GM21390 (cell line): ENCODE measurements at regions not wholly inside any gene's neighbourhood (a gene's known extent, or its start where the extent isn't known, plus 50 kb on each side); places are given as distances from the start of the nearest gene placed in this dataset.

Source experiments
- ATAC-seq: cut with Tn5 transposase; IDR thresholded peaks from one replicate; pipeline ENCODE4 v1.9.1; 2021; ENCODE audit not compliant: unreplicated experiment

DNA sequence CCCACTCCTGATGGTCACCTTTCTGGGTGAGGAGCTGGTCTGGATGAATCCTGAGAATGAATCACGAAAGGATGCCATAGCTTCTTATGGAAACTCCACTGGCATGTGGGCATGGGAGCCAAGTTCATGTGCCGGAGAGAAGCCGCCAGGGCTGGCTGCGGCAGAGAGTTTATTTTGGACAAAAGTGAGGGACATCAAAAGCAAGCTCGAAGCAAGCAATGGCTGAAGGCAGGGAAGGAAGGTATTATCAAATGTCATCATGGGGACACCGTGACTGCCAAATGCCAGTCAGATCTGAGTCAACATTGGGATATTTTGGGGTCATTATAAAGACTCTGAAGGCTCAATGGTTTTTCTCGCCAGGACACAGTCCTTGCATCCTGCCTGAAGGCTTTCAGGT is 249.1 kb downstream of the QKI start:
- no peak for ATAC-seq

DNA sequence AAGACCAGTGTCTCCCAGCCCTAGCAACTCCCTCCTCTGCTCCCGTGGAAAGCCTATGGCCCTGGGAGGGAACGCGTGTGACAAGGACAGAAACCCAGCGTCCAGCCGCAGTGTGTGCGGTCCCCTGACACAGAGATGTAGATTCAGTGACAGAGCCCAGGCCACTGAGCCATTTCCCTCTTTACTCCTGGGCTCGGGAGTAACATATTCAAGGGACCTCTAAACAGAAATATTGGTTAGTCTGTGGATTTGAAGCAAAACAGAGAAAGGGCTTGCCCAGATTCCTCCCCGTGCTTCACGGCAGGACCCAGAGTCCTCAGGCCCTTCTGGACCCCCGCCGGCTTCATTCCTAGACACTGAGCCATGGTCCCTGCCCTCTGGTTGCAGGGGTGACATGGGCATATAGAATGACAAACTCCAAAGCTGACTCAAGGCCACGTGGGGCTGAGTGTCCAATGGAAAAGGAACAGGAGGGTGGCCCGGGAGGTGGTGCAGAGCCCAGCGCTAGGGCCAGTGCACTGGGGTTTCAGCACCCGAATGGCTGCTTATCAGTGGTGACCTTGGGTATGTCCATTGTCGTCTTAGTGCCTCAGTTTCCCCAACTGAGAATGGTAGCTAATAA is 248.2 kb downstream of the QKI start:
- ATAC-seq, result no peak

DNA sequence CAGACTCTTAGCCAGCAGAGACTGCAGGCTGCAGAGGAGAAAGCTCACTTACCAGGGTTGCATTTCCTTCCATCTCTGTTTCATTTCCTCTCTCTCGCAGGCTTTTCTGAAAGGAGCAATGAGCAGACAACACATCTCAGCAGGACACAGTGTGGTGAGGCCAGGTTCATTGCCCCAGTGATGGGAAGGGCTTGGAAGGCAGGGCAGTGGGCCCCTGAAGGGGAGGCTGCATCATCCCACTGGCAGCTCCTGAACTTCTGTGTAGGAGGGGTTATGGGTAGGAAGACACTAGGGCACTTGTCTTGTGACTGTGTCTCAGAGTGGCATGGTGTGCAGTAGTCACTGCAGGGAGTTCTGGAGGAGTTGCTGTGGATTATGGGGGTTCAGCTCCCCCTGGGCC is 246.8 kb downstream of the QKI start:
- ATAC-seq, result peak; percentile 99

DNA sequence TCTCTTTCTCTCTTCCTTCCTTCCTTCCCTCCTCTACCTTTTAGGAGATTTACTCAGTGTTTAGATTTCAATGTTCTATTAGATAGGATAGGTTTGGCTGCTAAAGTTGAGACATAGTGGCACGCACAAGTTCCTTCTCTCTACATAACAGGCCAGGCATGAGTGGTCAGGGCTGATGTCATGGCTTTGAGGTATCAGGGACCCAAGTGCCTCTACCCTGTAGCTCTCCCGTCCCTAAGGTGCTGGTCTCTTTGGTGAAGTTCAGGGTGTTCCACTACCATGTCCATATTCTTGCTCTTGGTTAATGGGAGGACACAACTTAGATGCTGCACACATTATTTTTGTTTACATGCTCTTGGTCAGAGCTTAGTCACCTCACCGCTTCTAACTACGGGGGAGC is 245.3 kb downstream of the QKI start:
- no peak for ATAC-seq

DNA sequence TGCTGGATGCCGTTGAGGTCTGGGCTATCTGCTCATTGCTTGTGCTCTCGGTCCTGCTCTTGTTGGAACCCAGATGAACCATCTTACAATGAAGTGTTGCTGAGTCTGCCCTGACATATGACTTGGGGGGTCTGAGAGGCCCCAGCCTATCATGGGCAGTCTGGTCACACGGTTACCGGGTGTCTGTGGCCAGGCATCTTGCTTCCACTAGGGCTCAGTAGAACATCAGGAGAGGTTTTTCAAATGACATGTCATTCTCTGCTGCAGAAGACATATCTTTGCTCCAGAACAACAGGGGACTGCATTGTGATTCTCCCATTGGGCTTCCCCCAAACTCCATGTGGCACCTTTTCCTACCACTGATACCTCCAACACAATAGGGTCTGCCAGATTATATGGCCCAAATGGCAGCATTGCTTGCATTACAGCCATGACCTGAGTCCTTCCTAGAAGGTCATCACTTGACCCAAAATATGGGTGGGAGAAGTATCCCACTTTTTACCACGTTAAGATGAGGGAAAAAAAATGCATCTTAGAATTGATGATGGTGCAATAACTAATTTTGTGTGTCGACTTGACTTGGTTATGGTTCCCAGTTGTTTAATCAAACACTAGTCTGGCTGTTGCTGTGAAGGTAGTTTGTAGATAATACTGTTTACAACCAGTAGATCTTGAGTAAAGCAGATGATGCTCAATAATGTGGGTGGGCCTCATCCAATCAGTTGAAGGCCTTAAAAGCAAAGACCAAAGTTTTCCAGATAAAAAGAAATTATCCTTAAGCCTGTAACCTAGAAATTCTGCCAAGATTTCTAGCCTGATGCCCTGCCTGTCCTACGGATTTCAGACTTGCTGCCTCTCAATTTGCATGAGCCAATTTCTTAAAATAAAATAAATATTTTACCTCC is 241.0 kb downstream of the QKI start:
- ATAC-seq, result peak; percentile 72

DNA sequence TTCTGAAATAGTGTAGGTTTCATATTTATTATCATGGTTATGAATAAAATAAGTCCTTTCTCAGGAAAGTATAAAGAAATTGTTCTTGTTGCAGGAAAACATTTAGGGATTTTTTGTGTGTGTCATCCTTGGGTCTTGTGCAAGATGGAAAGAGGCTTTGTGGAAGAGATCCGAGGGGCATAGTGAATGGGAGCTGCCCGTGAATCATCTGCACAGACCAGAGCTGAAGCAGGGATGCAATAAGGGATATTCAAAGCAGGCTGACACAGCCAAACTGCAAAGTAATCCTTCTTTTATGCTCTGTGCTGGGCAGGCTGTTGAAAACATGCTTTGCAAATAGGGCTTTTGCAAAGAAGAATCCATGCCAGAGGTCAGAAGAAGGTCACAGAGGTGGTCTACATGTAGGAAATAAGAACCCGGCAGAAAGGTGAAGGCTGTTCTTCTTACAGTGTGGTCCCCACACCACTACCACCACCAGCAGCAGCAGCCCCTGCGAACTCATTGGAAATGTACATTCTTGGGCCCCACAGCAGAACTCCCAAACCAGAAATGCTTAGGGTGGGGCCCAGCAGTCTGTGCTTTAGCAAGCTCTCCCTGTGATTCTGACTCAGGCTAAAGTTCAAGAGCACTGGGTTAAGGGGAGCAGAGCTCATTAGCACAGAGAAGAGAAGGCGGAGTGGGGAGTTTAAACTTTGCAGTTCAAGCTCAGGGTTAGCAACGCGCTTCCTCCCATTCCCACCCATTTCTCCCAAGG is 237.6 kb downstream of the QKI start:
- ATAC-seq, result no peak

DNA sequence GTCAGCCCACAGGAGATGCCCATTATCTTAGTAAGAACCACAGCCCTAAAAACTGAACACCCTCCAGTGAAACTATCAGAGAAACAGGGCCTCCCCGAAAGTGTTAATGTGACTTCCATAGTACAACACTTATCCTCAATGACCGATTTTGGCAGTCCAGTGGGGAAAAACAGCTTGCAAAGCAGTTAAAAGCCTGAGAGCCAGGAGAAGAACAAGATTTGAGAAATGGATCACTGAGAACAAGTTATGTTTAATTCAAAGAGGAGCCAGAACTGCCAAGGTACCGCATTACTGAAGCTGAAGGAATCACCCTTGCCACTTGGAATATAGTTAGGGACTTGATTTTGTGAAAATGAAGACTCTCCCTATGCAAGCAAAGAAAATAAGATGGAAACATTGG is 236.9 kb downstream of the QKI start:
- ATAC-seq, result no peak

DNA sequence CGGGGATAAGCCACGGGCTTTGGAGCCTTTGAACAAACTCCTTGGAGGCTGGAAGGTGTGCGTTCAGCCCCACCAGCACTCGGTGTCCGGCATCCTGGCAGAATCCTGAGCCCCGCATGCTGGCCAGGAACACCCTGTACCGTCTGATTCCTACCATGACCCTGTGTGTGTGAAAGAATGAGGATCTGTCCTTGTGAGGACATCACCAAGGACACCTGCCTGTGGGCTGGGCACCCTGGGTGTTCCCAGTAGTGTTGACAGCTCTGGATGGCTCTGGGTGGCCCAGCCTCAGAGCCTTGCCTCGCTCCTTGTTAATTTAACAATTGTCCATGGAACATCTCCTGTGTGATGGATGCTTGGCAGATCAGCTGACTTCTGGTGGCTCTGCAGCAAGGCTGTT is 234.3 kb downstream of the QKI start:
- ATAC-seq, result no peak

DNA sequence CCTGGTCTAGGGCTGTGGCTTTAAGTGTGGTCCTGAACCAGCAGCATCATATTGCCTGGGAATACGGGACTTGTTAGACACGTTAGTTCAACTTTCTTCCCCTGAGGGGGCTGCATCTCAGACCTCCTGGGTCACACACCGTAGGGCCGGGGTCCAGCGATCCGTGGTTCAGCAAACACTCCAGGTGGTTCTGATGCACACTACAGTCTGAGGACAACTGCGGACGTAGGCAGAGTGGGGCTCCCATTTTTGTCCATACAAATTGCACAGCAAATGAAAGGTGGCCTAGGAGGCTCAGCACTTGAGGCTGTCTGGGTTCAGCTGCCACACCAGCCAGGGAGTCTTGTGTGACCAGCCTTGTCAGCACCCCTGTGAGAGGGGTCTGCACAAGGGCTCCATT is 233.1 kb downstream of the QKI start:
- no peak for ATAC-seq

DNA sequence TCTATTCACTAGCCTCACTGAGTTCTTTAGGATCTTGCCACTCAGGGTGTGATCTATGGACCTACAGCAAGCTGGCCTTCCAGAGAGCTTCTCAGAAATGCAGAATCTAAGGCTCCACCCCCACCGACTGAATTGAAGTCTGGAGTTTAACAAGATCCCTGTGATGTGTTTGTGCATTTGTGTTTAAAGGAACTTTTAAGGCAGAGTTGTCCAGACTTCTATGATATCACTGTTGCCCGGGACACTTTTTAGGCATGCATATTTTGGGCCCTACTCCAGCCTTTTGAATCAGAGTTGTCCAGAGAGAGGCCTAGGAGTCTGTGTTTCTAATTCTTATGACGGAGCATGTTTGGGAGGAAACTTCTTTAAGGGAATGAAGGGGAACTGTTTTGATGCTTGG is 232.3 kb downstream of the QKI start:
- no peak for ATAC-seq

DNA sequence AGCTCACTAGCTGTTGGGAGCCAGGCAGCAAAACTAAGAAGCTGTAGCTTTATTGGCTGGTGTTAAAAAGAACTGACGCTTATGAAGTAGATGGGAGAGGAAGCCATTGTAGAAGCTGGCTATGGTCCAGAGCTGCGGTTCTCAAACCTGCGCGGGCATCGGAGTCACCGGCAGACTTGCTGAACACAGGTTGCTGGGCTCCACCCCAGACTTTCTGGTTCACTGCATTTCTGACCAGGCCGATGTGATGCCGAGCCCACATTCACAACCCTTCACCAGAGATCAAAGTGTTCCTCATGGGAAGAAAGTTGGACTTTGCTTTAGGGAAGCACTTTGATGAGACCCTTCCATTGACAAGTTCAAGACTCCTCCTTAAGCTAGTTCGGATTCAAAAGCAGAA is 231.6 kb downstream of the QKI start:
- no peak for ATAC-seq

DNA sequence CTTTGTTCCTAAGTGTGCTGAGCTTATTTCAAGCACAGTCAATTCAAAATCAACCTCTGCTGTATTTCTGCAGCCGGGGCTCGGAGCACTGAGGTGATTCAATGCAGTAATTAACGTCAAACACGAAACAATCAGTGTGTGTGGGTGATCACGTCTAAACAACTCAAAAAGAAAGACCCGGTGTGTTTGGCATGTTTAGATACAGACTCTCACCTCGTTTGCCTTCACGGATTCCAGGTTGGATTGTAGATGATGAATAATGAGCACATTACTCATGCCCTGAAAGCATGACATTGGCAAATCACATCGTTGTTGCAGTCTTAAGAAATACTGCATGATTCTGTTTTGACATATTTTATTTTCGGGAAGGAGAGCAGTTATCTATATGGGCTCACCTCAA is 231.0 kb downstream of the QKI start:
- no peak for ATAC-seq

DNA sequence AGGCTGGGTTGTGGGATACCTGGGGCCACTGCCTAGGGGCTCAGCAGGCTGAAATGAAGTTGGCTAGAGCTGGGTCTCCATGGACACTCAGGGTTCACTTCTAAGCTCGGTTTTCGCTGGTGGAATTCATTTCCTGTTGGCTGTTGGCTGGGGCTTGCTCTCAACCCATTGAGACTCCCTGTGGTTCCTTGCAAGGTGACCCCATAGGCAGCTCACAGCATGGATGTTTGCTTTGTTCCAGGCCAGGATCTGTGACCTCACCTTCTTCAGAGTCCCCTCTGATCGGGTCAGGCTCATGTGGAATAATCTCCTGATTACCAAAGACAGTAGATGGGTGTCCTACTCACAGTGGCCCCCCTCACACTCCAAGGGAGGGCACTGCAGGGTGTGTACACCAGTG is 229.3 kb downstream of the QKI start:
- ATAC-seq, result no peak

DNA sequence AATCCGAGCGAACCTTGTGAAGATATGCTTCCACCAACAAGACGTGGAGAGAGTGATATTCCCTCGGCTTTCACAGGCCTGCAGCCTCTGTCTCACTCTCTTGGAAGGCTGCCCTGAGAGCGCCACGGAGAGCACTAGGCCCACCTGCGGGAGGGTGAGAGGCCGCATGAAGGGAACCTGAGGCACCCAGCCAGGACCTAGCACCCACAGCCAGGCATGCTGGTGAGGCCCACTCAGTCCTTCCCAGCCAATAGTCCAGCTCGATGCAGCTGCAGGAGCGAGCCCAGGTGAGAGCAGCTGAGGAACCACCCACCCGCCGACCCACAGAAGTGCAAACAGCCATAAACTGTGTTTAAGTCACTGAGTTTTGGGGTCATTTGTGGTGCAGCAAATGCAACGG is 227.2 kb downstream of the QKI start:
- no peak for ATAC-seq

DNA sequence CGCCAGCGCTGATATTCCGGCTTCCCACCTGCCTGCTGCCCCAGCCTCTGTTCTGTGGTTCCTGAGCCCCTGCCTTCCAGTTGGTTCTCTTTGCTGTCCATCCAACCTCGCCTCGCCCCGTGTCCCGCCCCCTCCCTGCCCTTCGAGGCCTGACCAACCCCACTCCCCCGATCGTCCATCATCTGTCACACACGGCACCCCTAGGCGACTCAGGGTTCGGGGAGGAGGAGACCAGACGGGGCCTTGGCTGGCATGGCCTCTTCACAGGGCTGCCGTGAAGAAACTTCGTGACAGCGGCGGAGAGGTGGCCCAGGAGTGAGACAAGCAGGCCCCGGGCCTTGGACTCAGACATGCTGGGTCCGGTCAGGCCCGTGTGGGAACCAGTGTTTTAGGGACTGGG is 226.1 kb downstream of the QKI start:
- no peak for ATAC-seq

DNA sequence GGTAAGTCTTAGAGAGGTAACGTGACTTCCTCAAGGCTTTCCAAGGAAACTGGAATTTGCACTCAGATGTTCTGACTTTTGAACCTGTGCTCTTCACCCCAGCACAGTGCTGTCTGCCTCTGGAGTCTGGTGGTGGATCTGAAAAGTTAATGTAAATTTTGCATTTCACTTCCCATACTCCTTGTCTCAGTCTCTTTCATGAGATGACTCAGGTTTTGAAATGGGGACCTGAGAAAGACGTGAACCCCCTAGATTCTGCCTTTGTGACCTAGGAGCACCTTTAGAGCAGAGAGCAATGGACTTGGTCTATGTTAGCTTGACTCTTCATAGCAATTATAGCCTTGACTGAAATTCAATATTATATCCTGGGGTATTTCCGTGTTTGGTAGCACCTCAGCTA is 223.0 kb downstream of the QKI start:
- ATAC-seq, result peak; percentile 94

DNA sequence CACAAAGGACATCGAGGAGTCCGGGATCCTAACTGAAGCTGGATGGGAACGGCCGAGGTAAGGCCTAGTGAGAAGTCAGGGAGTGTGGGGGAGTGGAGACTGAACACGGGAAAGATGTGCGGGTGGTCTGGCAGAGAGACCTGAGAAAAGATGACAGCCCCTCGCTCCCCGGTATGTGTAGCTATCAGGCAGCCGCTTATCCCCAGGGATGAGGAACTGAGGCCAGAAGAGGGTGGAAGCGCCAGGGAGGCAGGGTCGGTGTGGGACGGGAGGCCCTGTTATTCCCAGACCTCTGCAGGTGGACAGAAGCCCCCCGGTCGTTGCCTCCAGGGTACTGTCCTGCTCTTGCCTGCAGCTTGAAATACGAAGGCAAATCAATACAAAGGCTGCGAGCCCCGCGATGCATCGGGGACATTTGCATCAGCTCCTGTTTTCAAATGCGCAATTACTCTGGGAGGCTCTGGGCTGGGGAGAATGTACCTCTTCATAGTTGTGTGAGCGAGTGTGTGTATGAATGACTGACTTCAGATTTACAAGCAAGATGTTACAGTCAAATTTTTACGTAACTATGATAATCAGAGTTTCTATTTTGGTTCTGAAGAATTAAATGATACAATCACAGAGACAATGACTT is 221.3 kb downstream of the QKI start:
- ATAC-seq, result no peak

DNA sequence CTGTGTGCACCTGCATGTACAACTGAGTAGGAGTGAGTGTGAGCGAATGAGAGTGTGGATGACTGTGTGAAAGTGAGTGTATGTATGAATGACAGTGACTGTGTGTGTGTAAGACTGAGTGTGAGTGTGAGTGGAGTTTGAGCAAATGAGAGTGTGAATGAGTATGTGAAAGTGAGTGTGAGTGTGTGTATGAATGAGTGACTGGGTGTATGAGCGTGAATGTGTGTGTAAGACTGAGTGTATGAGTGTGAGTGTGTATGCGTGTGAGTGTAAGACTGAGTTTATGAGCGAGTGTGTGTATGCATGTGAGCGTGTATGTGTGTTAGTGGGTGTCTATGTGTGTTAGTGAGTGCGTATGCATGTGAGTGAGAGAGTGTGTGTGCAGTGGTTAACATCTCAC is 220.8 kb downstream of the QKI start:
- ATAC-seq, result no peak

DNA sequence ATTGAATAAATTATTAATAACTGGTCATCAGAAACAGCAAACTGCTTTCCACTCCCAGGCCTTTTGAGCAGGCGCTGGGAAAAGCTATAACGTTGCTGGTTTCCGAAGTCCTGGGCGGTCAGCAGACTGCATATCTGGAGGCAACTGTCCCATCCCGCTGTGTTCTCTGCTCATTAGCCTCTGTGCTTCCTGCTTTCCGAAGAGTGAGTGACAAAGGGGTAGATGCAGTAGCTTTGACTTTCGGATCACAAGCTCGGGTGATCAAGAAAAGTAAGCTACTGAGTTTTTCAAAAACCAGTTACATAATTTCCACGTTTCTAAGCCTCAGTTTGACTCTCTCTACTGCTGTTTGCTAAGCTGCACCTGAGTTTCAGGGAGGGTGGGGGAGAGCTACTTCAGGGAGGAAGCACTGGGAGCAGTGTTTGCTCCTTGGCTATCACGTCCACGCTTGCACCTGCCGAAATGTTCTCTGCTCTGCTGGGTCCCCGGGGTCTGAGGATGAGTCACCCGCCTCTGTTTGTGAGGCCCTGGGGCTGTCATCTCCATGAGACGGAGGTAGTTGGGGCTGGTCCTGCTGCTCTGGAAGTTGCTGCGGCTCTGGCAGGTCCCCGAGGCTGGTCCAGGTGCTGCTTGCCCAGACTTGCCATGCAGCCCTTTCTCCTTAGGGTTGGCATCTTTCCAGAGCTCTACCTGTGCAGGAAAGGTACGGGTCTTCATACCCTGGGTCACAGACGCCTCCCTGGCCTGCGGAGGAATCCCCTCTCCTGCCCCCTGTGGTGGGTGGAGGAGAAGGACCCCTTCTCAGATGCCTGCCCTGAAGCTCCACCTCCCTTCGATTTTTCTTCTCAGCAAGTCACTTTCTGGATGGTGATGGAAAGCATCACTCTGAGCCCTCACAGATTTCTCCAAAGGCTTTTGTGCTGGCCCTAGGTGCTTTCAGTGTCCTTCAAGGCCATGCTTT is 220.0 kb downstream of the QKI start:
- ATAC-seq, result no peak

DNA sequence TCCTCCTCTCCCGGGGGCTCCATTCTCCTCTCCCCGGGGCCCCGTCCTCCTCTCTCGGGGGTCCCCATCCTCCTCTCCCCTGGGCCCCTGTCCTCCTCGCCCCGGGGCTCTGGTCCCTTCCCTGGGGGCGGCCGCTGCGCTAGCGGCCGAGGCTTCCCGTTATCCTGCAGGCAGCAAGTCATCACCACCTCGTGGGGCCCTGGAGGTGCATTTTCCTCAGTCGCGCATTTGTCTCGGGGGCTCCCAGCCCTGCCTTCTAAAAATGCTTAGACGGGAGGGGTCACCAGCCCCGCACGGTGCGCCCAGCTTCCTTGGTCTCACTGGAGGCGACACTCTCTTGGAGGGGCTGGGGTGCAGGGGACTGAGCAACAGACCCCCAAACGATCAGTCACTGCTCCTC is 216.5 kb downstream of the QKI start:
- no peak for ATAC-seq
